A673 (cell line): ENCODE measurements at regions not wholly inside any gene's neighbourhood (a gene's known extent, or its start where the extent isn't known, plus 50 kb on each side); places are given as distances from the start of the nearest gene placed in this dataset.

Source experiments
- BruUV-seq: library from RNA; stranded (reverse); fragments of 400-500 nt; replicated peaks from 2 replicates; lab custom pipeline; 2021; lab: Mats Ljungman, UMichigan
- CTCF ChIA-PET: fragments of 300-600 bp; sonication (Branson Sonifier 250); formaldehyde crosslinking; loops from one replicate; lab custom pipeline; 2022; ENCODE audit warnings: antibody characterized with exemption; lab: Charles Lee
- POLR2A ChIA-PET: fragments of 300-600 bp; sonication (Branson Sonifier 250); formaldehyde crosslinking; loops from one replicate; lab custom pipeline; 2022; ENCODE audit warnings: antibody characterized with exemption; ENCODE audit not compliant: low non-redundant PET; lab: Charles Lee
- DNase-seq: peaks from one replicate; pipeline ENCODE4 v3.0.0-alpha.2; 2015; ENCODE audit warnings: low spot score
- H3K27ac ChIP-seq: fragments of 200-600 bp; sonication (generic); 2 replicates; pipeline ENCODE4 v1.5.1; 2016; ENCODE audit warnings: mixed run types, low read depth, mild to moderate bottlenecking, mixed read lengths, antibody characterized with exemption, low read length; ENCODE audit not compliant: poor library complexity, severe bottlenecking
- H3K27me3 ChIP-seq: fragments of 200-600 bp; sonication (generic); replicated peaks from 2 replicates; pipeline ENCODE4 v1.6.1; 2017; ENCODE audit warnings: mixed run types, low read depth, mild to moderate bottlenecking, mixed read lengths, antibody characterized with exemption, low read length; ENCODE audit not compliant: insufficient read depth, poor library complexity
- H3K36me3 ChIP-seq: fragments of 200-600 bp; sonication (generic); 2 replicates; pipeline ENCODE4 v1.6.1; 2016; ENCODE audit warnings: mixed run types, mild to moderate bottlenecking, mixed read lengths, antibody characterized with exemption, low read length; ENCODE audit not compliant: insufficient read depth, poor library complexity, severe bottlenecking
- H3K4me1 ChIP-seq: fragments of 200-600 bp; sonication (generic); 2 replicates; pipeline ENCODE4 v1.6.1; 2017; ENCODE audit warnings: mixed run types, mild to moderate bottlenecking, mixed read lengths, antibody characterized with exemption, low read length; ENCODE audit not compliant: insufficient read depth, poor library complexity, severe bottlenecking
- H3K4me3 ChIP-seq: fragments of 200-600 bp; sonication (generic); 2 replicates; pipeline ENCODE4 v1.5.1; 2016; ENCODE audit warnings: low read depth, mixed run types, mild to moderate bottlenecking, mixed read lengths, low read length; ENCODE audit not compliant: poor library complexity, severe bottlenecking
- H3K9me3 ChIP-seq: fragments of 200-600 bp; sonication (generic); 2 replicates; pipeline ENCODE4 v1.6.1; 2016; ENCODE audit warnings: mixed run types, low read depth, mild to moderate bottlenecking, mixed read lengths, antibody characterized with exemption, low read length; ENCODE audit not compliant: poor library complexity, severe bottlenecking
- CTCF ChIP-seq: fragments of 300-800, 200-600 bp; sonication (generic); conservative IDR thresholded peaks from 2 replicates; pipeline ENCODE4 v1.5.1; 2017; ENCODE audit warnings: low read depth, mild to moderate bottlenecking, antibody characterized with exemption, low read length, moderate library complexity, mixed read lengths
- EZH2 ChIP-seq: fragments of 200-600 bp; sonication (generic); IDR thresholded peaks from 2 replicates; pipeline ENCODE4 v1.6.1; 2017; ENCODE audit warnings: borderline replicate concordance, low read depth, mild to moderate bottlenecking, mixed read lengths, antibody characterized with exemption, low read length; ENCODE audit not compliant: poor library complexity, severe bottlenecking
- intact Hi-C: fragments of 100-400 bp; cut with micrococcal nuclease; formaldehyde crosslinking; loops from one replicate; pipeline ENCODE4 v1.10.0; 2022; ENCODE audit not compliant: unreplicated experiment

GRCh38 chr4:125727931-125728330 lies 413.2 kb downstream of the FAT4 start:
- no TSS peak for BruUV-seq
- Histone ChIP-seq H3K4me3 (no peak overlapping the region), H3K36me3 (no peaks in the 10 kb centered on the region), H3K4me1 (no peaks in the 10 kb centered on the region), H3K9me3 (no peaks in the 10 kb centered on the region), H3K27me3 (no peaks in the 10 kb centered on the region), H3K27ac (no peak overlapping the region)
- TF ChIP-seq EZH2 (no peak), CTCF (no peak)
- intact Hi-C loops, result no loop called here
- ChIA-PET POLR2A (no interaction called here), CTCF (no interaction called here)
- DNase-seq, result no peak

DNA sequence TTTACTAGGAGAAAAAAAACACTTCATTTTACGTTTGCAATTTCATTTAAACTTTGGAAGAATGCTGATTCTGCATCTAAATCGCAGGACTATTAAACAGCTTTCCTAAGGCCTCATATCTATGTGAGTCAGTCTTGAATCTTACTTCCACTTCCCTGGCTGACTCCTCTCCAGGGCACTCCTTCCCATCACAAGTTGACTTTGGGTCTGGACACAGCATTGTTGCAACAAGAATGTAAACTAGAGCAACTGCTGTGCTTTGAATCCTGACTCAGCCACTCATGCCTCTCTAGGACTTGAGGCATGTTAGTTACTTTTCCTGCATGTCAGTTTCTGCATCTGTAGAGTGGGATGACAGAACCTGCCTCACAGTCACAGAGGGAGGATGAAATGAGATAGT lies 413.8 kb downstream of the FAT4 start:
- H3K27me3 ChIP-seq, result no peaks in the 10 kb centered on the region
- H3K27ac ChIP-seq, result no peak overlapping the region
- no peaks in the 10 kb centered on the region for H3K9me3 ChIP-seq
- intact Hi-C loops, result no loop called here
- no peak for DNase-seq
- BruUV-seq, result no TSS peak
- CTCF ChIA-PET, result no interaction called here
- H3K4me1 ChIP-seq, result no peaks in the 10 kb centered on the region
- no peaks in the 10 kb centered on the region for H3K36me3 ChIP-seq
- TF ChIP-seq CTCF (no peak), EZH2 (no peak)
- POLR2A ChIA-PET, result no interaction called here
- no peak overlapping the region for H3K4me3 ChIP-seq

DNA sequence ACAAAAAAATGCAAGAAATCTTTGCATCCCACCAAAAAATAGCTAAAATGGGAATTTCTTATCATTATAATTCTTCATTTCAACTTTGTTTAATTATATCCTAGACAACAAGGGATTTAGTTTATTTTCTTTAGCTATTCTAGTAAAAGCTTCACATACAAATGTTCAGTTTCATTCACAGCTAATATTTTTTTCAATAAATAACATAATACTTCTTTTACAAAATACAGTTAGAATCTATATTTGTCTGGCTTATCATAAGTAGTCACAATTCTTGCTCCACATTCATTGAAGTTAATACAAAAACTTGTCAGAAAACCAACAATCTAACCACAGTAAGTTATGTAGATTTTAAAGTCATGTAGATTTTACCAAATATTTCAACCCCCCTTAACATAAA lies 414.4 kb downstream of the FAT4 start:
- no TSS peak for BruUV-seq
- ChIA-PET CTCF (no interaction called here), POLR2A (no interaction called here)
- Histone ChIP-seq H3K36me3 (no peaks in the 10 kb centered on the region), H3K27me3 (no peaks in the 10 kb centered on the region), H3K4me3 (no peak overlapping the region), H3K4me1 (no peaks in the 10 kb centered on the region), H3K9me3 (no peaks in the 10 kb centered on the region), H3K27ac (no peak overlapping the region)
- no peak for DNase-seq
- no peak for TF ChIP-seq CTCF
- TF ChIP-seq EZH2, result no peak
- intact Hi-C loops, result no loop called here
